CD14-positive monocyte (primary cell): ENCODE measurements at regions not wholly inside any gene's neighbourhood (a gene's known extent, or its start where the extent isn't known, plus 50 kb on each side); places are given as distances from the start of the nearest gene placed in this dataset.

Experiments
- DNase-seq, 3 donors: peaks; one replicate each; pipeline ENCODE4 v3.0.0-alpha.2; 2011 to 2022
- H2AFZ ChIP-seq: 2 replicates; pipeline ENCODE4 v1.6.0; 2012; ENCODE audit warnings: mild to moderate bottlenecking, low read depth, low read length, inconsistent platforms; ENCODE audit not compliant: insufficient read depth, poor library complexity, severe bottlenecking
- H3K27ac ChIP-seq, 2 donors: 1 replicate in 1 of 2; 2 replicates in 1 of 2; pipeline ENCODE4 v1.5.1; 2012 to 2013; ENCODE audit warnings: low read length in 2 of 2, control low read depth in 1 of 2, inconsistent platforms in 1 of 2, low read depth in 1 of 2, mild to moderate bottlenecking in 1 of 2
- H3K27me3 ChIP-seq, 2 donors: one replicate each; pipeline versions ENCODE4 v1.6.0 to v1.6.1; 2011 to 2013; ENCODE audit warnings: low read length in 2 of 2; ENCODE audit not compliant: control insufficient read depth in 2 of 2, insufficient read depth in 2 of 2
- H3K36me3 ChIP-seq, 2 donors: replicated peaks in 1 of 2; 1 replicate in 1 of 2; 2 replicates in 1 of 2; pipeline versions ENCODE4 v1.5.1 to v1.6.1; 2012 to 2013; ENCODE audit warnings: low read length in 2 of 2, control low read depth in 1 of 2, inconsistent platforms in 1 of 2, mild to moderate bottlenecking in 1 of 2; ENCODE audit not compliant: insufficient read depth in 2 of 2, control insufficient read depth in 1 of 2
- H3K4me1 ChIP-seq, 2 donors: 1 replicate in 1 of 2; 2 replicates in 1 of 2; pipeline versions ENCODE4 v1.5.1 to v1.6.1; 2012 to 2013; ENCODE audit warnings: low read length in 2 of 2, control low read depth in 1 of 2, inconsistent platforms in 1 of 2, mild to moderate bottlenecking in 1 of 2, moderate library complexity in 1 of 2; ENCODE audit not compliant: insufficient read depth in 2 of 2, control insufficient read depth in 1 of 2
- H3K4me2 ChIP-seq: replicated peaks from 2 replicates; pipeline ENCODE3; 2012; ENCODE audit warnings: low read length, moderate library complexity, mild to moderate bottlenecking; ENCODE audit not compliant: poor library complexity, severe bottlenecking; ENCODE audit errors: extremely low read depth
- H3K4me3 ChIP-seq, 3 experiments: fragments of 200-600 bp in 1 of 3; sonication (generic) in 1 of 3; replicated peaks in 1 of 3; 1 replicate in 2 of 3; 2 replicates in 1 of 3; pipeline ENCODE4 v1.5.1; 2011 to 2013; ENCODE audit warnings: low read length in 3 of 3, mild to moderate bottlenecking in 3 of 3, control low read depth in 2 of 3, low read depth in 2 of 3, inconsistent platforms in 1 of 3, moderate library complexity in 1 of 3
- H3K79me2 ChIP-seq: 2 replicates; pipeline ENCODE4 v1.6.0; 2012; ENCODE audit warnings: mild to moderate bottlenecking, control low read depth, inconsistent platforms, low read length, moderate library complexity; ENCODE audit not compliant: insufficient read depth
- H3K9ac ChIP-seq: 2 replicates; pipeline ENCODE4 v1.6.0; 2017; ENCODE audit warnings: low read length, mild to moderate bottlenecking; ENCODE audit not compliant: insufficient read depth, poor library complexity, severe bottlenecking
- H3K9me3 ChIP-seq, 2 donors: replicated peaks in 1 of 2; 1 replicate in 1 of 2; 2 replicates in 1 of 2; pipeline versions ENCODE4 v1.5.1 to v1.6.1; 2012 to 2013; ENCODE audit warnings: low read length in 2 of 2, control low read depth in 1 of 2; ENCODE audit not compliant: control insufficient read depth in 1 of 2, insufficient read depth in 1 of 2
- H4K20me1 ChIP-seq: 2 replicates; pipeline ENCODE4 v1.6.0; 2012; ENCODE audit warnings: mild to moderate bottlenecking, low read length, control low read depth, moderate library complexity; ENCODE audit not compliant: insufficient read depth
- H3K27ac Mint-ChIP-seq, 7 donors: one replicate each; pipeline ENCODE4 v1.8.0; 2020; ENCODE audit warnings: mild to moderate bottlenecking in 7 of 7, mixed read lengths in 7 of 7, moderate library complexity in 6 of 7, inconsistent platforms in 2 of 7
- H3K27me3 Mint-ChIP-seq, 3 donors: one replicate each; pipeline ENCODE4 v1.8.0; 2021 to 2022; ENCODE audit warnings: low read depth in 3 of 3, mild to moderate bottlenecking in 3 of 3, mixed read lengths in 3 of 3, moderate library complexity in 3 of 3, inconsistent platforms in 1 of 3
- H3K36me3 Mint-ChIP-seq, 2 donors: one replicate each; pipeline ENCODE4 v1.8.0; 2020; ENCODE audit warnings: mixed read lengths in 2 of 2, inconsistent platforms in 1 of 2, mild to moderate bottlenecking in 1 of 2
- H3K4me1 Mint-ChIP-seq: one replicate; pipeline ENCODE4 v1.8.0; 2020; ENCODE audit warnings: mild to moderate bottlenecking, mixed read lengths
- H3K4me3 Mint-ChIP-seq, 2 donors: one replicate each; pipeline ENCODE4 v1.8.0; 2020; ENCODE audit warnings: mild to moderate bottlenecking in 2 of 2, mixed read lengths in 2 of 2, moderate library complexity in 1 of 2
- H3K9me3 Mint-ChIP-seq, 7 donors: one replicate each; pipeline ENCODE4 v1.8.0; 2020 to 2022; ENCODE audit warnings: mixed read lengths in 7 of 7, mild to moderate bottlenecking in 6 of 7, moderate library complexity in 6 of 7, inconsistent platforms in 2 of 7
- WGBS: methylation state at CpG from one replicate; pipeline ENCODE4 v1.1.5; 2013; ENCODE audit warnings: missing lambda C conversion rate; ENCODE audit not compliant: insufficient coverage; 5-methylcytosine and 5-hydroxymethylcytosine counted together
- intact Hi-C, 2 donors: fragments of 100-400 bp; cut with micrococcal nuclease; formaldehyde crosslinking; loops; one replicate each; pipeline versions ENCODE4 v1.15.0 to v1.15.1; 2023
- TF ChIP-seq, protein P1 (sequence below): fragments of 200-600 bp; IDR thresholded peaks from one replicate; pipeline ENCODE4 v1.8.0; 2022; ENCODE audit warnings: antibody characterized with exemption, mild to moderate bottlenecking

- H3K27ac Mint-ChIP-seq: no peak overlapping the region
These were observed 138.4 kb upstream of the GALNTL6 start for GRCh38 chr4:171674781-171675180.

DNA sequence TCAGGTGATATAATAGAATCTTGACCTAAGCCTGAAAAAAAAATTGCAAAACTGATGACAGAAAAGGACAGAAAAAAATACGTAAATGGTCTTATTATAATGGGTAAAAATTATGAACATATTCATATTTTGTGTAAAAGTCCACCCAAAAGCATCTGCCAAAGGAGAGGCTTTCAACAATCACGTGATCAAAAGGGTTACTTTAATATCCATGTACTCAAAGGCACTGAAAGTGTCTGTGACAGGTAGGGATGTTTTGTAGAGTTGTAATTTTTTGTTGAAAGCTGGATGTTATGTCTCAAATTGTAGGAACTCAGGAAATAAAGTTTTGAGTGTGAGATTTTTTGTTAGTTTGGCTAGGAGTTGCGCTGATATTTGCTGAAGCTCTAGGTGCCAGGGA, 144.8 kb upstream of the GALNTL6 start:
- no peaks in the 10 kb centered on the region for H3K36me3 Mint-ChIP-seq
- TF ChIP-seq, protein P1, sequence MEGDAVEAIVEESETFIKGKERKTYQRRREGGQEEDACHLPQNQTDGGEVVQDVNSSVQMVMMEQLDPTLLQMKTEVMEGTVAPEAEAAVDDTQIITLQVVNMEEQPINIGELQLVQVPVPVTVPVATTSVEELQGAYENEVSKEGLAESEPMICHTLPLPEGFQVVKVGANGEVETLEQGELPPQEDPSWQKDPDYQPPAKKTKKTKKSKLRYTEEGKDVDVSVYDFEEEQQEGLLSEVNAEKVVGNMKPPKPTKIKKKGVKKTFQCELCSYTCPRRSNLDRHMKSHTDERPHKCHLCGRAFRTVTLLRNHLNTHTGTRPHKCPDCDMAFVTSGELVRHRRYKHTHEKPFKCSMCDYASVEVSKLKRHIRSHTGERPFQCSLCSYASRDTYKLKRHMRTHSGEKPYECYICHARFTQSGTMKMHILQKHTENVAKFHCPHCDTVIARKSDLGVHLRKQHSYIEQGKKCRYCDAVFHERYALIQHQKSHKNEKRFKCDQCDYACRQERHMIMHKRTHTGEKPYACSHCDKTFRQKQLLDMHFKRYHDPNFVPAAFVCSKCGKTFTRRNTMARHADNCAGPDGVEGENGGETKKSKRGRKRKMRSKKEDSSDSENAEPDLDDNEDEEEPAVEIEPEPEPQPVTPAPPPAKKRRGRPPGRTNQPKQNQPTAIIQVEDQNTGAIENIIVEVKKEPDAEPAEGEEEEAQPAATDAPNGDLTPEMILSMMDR: no peak
- H3K36me3 ChIP-seq: no peaks in the 10 kb centered on the region
- no peaks in the 10 kb centered on the region for H3K4me1 ChIP-seq
- H3K9ac ChIP-seq: no peak overlapping the region
- no peak overlapping the region for H2AFZ ChIP-seq
- H3K27ac ChIP-seq: no peak overlapping the region
- no peaks in the 10 kb centered on the region for H3K4me1 Mint-ChIP-seq
- H3K9me3 ChIP-seq: no peaks in the 10 kb centered on the region
- H3K79me2 ChIP-seq: no peaks in the 10 kb centered on the region
- intact Hi-C loops: no loop called here
- no peak overlapping the region for H3K4me3 ChIP-seq
- no peak overlapping the region for H3K4me2 ChIP-seq
- H3K27me3 Mint-ChIP-seq: no peaks in the 10 kb centered on the region
- H3K27ac Mint-ChIP-seq: no peak overlapping the region
- H3K4me3 Mint-ChIP-seq: no peak overlapping the region
- WGBS: 80% methylated on average over 2 of the region's 3 CpGs
- H3K27me3 ChIP-seq: no peaks in the 10 kb centered on the region
- DNase-seq: no peak
- H4K20me1 ChIP-seq: no peaks in the 10 kb centered on the region
- H3K9me3 Mint-ChIP-seq: peaks cover 0 to 3% (median 0%) of the 10 kb centered on the region in 7 donors

More at GRCh38 chr4:171674781-171675180, 138.4 kb upstream of the GALNTL6 start:
- no peak overlapping the region for H2AFZ ChIP-seq
- peaks cover 0 to 14% of the 10 kb centered on the region in 2 donors for H3K9me3 ChIP-seq
- WGBS: 89% methylated on average over 2 of the region's 11 CpGs
- H3K9me3 Mint-ChIP-seq: peaks cover 3 to 12% (median 7%) of the 10 kb centered on the region in 7 donors
- H3K4me3 Mint-ChIP-seq: no peak overlapping the region
- no peaks in the 10 kb centered on the region for H3K27me3 ChIP-seq
- H3K4me2 ChIP-seq: no peak overlapping the region
- no peaks in the 10 kb centered on the region for H4K20me1 ChIP-seq
- no peaks in the 10 kb centered on the region for H3K36me3 Mint-ChIP-seq
- H3K4me1 ChIP-seq: no peaks in the 10 kb centered on the region
- H3K27me3 Mint-ChIP-seq: no peaks in the 10 kb centered on the region
- H3K4me1 Mint-ChIP-seq: no peaks in the 10 kb centered on the region
- H3K36me3 ChIP-seq: no peaks in the 10 kb centered on the region
- intact Hi-C loops: no loop called here
- TF ChIP-seq, protein P1: no peak
- no peak overlapping the region for H3K4me3 ChIP-seq
- no peaks in the 10 kb centered on the region for H3K79me2 ChIP-seq
- H3K27ac ChIP-seq: no peak overlapping the region
- DNase-seq: no peak
- H3K9ac ChIP-seq: no peak overlapping the region
